Activated T-helper 17 cell treated with anti-CD3 and anti-CD28 coated beads, Interleukin-2, amount 50 U/mL, for 72 hours (primary cell): ENCODE measurements at regions not wholly inside any gene's neighbourhood (a gene's known extent, or its start where the extent isn't known, plus 50 kb on each side); places are given as distances from the start of the nearest gene placed in this dataset.

Source experiments
- ATAC-seq: fragments of 150-1000 bp; cut with Tn5 transposase; replicated peaks from 2 replicates; pipeline ENCODE4 v1.10.0; 2021; ENCODE audit warnings: mild to moderate bottlenecking, moderate library complexity
- H3K27ac Mint-ChIP-seq: one replicate; pipeline ENCODE4 v1.8.0; 2022; ENCODE audit warnings: mixed read lengths
- H3K27me3 Mint-ChIP-seq: one replicate; pipeline ENCODE4 v1.8.0; 2022; ENCODE audit warnings: mixed read lengths
- H3K36me3 Mint-ChIP-seq: one replicate; pipeline ENCODE4 v1.8.0; 2022; ENCODE audit warnings: low read depth, mild to moderate bottlenecking, mixed read lengths
- H3K4me1 Mint-ChIP-seq: one replicate; pipeline ENCODE4 v1.8.0; 2022; ENCODE audit warnings: mixed read lengths
- H3K4me3 Mint-ChIP-seq: one replicate; pipeline ENCODE4 v1.8.0; 2022; ENCODE audit warnings: mild to moderate bottlenecking, mixed read lengths
- H3K9me3 Mint-ChIP-seq: one replicate; pipeline ENCODE4 v1.8.0; 2022; ENCODE audit warnings: mixed read lengths

DNA sequence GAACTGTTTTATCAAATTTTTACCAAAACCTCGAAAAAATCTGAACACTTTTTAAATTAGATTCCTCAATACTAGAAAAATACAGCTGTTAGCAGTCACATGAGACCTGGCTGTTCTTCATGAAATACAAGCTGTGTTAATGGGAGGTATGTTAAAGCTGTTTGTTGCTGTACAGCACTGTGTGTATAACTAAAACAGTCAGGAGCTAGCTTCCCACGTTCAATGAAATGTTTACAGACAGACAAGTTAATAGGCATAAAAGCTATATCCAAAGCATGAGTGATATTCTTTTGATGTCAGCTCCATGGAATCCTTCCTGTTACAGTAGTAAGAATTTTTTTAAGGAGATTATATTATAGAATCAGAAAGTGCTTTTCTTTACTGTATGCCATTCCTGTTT lies 223.2 kb upstream of the FOXD3 start:
- no peaks in the 10 kb centered on the region for H3K9me3 Mint-ChIP-seq
- H3K36me3 Mint-ChIP-seq: no peaks in the 10 kb centered on the region
- no peak overlapping the region for H3K4me3 Mint-ChIP-seq
- no peak for ATAC-seq
- H3K27me3 Mint-ChIP-seq: peaks cover 26% of the 10 kb centered on the region
- H3K4me1 Mint-ChIP-seq: no peaks in the 10 kb centered on the region
- H3K27ac Mint-ChIP-seq: no peak overlapping the region

DNA sequence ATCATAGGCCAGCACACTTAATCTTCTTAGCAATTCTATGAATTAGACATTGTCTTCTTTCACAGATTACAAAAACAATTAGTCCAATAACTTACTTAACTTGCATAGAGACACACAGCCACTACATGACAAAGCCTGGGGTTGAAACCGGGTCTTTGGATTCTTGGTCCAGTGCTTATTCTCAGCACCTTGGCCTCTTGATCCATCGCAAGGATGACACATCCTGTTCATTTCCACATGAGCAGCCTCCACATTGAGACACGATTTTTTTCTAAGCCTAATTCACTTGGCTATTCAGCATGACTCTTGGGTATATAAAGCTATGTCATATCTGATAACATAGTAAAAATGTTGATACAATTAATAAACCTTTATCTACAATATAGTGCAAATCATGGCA lies 221.0 kb upstream of the FOXD3 start:
- Mint-ChIP-seq H3K27ac (no peak overlapping the region), H3K4me3 (no peak overlapping the region), H3K27me3 (peaks cover 18% of the 10 kb centered on the region), H3K9me3 (no peaks in the 10 kb centered on the region), H3K36me3 (no peaks in the 10 kb centered on the region), H3K4me1 (no peaks in the 10 kb centered on the region)
- ATAC-seq: no peak

DNA sequence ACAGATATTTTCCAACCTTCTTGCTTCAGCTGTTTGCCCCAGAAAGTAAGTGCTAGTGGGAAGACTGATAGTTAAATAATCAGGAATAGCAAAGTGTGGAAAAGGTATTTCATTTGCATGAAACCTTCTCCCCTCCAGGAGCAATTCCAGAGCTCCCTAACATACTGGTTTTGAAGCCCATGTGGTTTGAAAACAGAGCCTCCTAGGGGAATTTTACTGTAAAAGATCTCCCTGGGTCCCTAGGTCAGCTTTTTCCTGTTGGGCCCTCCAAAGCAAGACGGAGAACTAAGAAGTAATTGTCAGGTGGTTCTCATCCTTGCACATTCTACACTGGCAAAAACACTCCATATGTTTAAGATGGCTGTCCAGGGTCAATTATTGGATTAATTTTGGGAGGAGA lies 218.7 kb upstream of the FOXD3 start:
- Mint-ChIP-seq H3K27ac (no peak overlapping the region), H3K4me1 (no peaks in the 10 kb centered on the region), H3K27me3 (peaks cover 9% of the 10 kb centered on the region), H3K9me3 (no peaks in the 10 kb centered on the region), H3K36me3 (no peaks in the 10 kb centered on the region), H3K4me3 (no peak overlapping the region)
- ATAC-seq: no peak

DNA sequence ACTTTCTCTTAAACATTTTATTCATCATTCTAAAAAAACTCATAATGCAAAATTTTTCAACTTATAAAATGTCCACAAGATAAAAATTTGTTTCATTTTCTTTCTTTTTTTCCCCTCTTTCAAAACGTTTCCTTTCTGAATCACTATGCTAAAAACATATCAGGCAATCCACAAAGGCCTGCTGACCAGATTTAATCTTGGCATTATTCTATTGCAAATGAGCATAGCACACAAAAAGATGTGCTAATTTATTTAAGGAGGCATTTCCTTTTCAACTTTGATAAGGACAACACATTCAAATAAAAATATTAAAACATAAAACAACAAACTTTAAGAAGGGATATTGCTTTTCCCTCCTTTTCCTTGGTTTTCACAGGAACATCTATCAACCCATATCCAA lies 215.3 kb upstream of the FOXD3 start:
- no peaks in the 10 kb centered on the region for H3K36me3 Mint-ChIP-seq
- H3K4me3 Mint-ChIP-seq: no peak overlapping the region
- H3K9me3 Mint-ChIP-seq: no peaks in the 10 kb centered on the region
- no peak overlapping the region for H3K27ac Mint-ChIP-seq
- H3K4me1 Mint-ChIP-seq: no peaks in the 10 kb centered on the region
- H3K27me3 Mint-ChIP-seq: peaks cover 18% of the 10 kb centered on the region
- ATAC-seq: no peak

DNA sequence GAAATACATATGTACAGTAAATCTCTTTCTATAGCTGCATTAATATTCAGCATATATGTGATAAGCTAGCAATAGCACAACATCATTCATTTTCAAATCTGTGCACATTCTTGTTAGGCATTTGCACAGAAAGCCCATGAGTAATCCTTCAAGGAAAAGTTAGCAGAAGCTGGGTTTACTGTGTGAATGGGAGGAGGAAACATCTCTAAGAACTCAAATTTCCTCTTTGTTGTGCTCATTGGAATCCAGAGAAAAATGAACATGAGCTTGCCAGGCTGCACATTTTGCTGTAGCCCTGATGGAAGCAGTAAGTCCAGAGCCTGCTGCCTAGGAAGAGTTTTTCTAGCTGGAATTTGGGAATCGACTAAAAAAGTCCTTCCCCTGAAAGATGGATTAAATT lies 214.2 kb upstream of the FOXD3 start:
- Mint-ChIP-seq H3K27ac (no peak overlapping the region), H3K9me3 (no peaks in the 10 kb centered on the region), H3K4me3 (no peak overlapping the region), H3K36me3 (no peaks in the 10 kb centered on the region), H3K4me1 (no peaks in the 10 kb centered on the region), H3K27me3 (peaks cover 19% of the 10 kb centered on the region)
- ATAC-seq: no peak

DNA sequence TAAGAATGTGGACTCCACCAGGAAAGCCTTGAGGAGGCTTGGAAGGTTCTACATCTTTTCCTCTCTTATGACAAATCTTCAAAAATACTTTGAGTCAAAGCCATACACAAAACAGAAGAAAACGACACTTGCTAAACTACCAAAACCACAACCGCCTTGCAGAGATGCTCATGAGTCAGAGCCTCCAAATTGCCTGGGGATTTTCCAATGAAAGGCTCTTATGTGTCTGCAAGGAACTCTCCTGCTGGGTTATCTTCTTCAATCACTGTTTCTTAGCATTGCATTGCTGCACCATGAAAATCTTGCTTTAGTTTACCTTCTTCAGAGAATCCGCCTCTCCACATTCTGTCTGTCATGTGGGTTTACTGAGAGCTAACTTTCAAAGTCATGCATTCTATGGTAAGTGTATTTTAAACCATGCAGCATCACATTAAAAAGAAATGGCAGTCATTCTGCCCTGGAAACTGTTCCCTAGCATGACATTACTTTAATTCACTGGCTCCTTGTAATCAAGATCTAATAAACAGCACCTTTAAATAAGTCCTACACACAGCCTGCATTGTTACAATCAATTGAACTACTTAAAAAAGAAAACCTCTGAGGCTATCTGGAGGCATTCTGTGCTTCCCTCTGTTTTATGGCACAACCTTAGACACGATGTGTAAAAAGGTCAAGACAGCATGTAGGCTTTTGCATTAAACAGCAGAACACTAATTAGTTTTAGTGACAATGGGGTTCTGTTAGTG lies 210.0 kb upstream of the FOXD3 start:
- H3K36me3 Mint-ChIP-seq: no peaks in the 10 kb centered on the region
- H3K9me3 Mint-ChIP-seq: no peaks in the 10 kb centered on the region
- no peak overlapping the region for H3K27ac Mint-ChIP-seq
- H3K4me1 Mint-ChIP-seq: no peaks in the 10 kb centered on the region
- H3K27me3 Mint-ChIP-seq: peaks cover 16% of the 10 kb centered on the region
- no peak overlapping the region for H3K4me3 Mint-ChIP-seq
- ATAC-seq: peak; percentile 63

DNA sequence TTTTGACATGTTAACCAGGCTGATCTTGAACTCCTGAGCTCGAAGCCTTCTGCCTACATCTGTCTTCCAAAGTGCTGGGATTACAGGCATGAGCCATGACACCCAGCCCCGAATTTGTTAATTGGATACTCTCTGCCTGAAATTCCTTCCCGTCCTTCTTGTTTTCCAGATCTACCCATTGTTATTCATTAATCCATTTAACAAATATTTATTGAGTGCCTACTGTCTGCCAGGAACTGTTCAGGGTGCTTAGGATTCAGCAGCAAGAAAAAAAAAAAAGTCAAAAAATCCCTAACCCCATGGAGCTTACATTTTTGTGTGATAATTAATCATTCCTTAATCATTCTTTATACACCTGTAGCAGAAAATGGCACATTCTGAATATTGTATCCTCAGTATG lies 206.8 kb upstream of the FOXD3 start:
- H3K27ac Mint-ChIP-seq: no peak overlapping the region
- no peak overlapping the region for H3K4me3 Mint-ChIP-seq
- no peak for ATAC-seq
- H3K27me3 Mint-ChIP-seq: peaks cover 14% of the 10 kb centered on the region
- H3K9me3 Mint-ChIP-seq: no peaks in the 10 kb centered on the region
- no peaks in the 10 kb centered on the region for H3K36me3 Mint-ChIP-seq
- no peaks in the 10 kb centered on the region for H3K4me1 Mint-ChIP-seq

DNA sequence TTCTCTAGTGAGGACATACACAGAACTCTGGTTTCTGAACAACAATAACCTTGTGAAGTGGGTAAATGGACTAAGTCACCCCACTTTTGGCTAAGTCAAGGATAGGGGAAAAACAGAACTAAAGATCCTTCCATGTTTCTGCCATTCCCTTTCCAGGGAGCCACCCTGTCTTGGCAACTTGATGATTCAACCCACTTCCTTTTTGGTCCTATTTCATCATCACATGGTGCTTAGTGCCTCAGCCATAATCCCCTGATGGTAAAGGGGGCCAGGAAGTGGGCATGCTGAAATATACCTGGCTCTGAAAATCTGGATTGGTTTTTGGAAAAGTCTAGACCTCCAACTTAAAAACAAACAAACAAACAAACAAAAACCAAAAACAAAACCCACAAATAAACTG lies 206.4 kb upstream of the FOXD3 start:
- Mint-ChIP-seq H3K36me3 (no peaks in the 10 kb centered on the region), H3K27ac (no peak overlapping the region), H3K4me3 (no peak overlapping the region)

DNA sequence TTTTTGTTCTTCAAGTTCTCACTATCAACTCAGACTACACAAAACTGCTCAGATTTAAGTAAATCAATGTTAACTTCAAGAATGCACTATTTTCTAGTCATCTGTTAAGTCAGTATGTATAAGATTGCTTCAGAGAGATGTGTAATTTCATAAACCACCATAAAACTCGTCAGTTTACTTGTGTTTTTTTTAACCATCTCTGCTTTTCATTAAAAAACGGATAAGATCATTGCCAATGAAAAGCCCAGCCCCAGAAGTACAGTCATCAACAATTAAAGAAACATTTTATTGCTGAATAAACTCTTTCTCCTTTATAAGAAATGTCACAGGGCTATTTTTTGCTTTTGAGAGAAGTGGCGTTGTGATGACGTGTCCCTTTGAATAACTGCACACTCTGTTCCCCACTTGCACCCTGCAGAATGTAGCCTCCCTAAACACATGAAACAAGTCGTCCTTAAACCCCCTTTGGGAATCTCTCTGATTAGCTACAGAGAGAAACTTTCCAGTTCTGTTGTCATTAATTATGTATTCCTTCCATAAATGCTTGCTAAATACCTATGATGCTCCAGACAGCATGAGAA lies 202.7 kb upstream of the FOXD3 start:
- Mint-ChIP-seq H3K4me1 (peaks cover 4% of the 10 kb centered on the region), H3K27me3 (peaks cover 14% of the 10 kb centered on the region), H3K9me3 (no peaks in the 10 kb centered on the region), H3K36me3 (no peaks in the 10 kb centered on the region), H3K4me3 (no peak overlapping the region), H3K27ac (no peak overlapping the region)
- no peak for ATAC-seq

More for the DNA sequence above, 206.4 kb upstream of the FOXD3 start:
- no peak for ATAC-seq
- Mint-ChIP-seq H3K27me3 (peaks cover 13% of the 10 kb centered on the region), H3K4me1 (no peaks in the 10 kb centered on the region), H3K9me3 (no peaks in the 10 kb centered on the region)

DNA sequence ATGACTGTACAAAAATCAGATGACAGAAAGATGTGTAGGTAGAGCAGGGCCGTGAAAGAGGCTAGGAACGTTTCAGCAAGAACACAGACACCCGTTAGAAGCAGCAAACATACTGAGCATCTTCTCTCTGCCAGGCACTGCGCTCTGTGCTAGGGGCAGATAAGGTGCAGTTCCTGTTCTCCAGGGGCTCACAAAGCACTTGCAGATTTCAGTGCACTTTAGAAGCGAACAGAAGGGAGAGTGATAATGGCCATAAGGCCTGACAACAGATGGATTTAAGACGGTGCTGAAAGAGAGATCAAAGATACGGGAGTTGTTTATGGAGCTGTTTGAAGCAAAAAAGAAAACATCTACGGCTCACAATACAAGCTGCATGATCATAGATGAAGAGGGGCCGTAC lies 200.3 kb upstream of the FOXD3 start:
- Mint-ChIP-seq H3K27ac (no peak overlapping the region), H3K4me3 (no peak overlapping the region), H3K27me3 (peaks cover 16% of the 10 kb centered on the region), H3K36me3 (no peaks in the 10 kb centered on the region), H3K4me1 (peaks cover 4% of the 10 kb centered on the region), H3K9me3 (no peaks in the 10 kb centered on the region)
- ATAC-seq: no peak

DNA sequence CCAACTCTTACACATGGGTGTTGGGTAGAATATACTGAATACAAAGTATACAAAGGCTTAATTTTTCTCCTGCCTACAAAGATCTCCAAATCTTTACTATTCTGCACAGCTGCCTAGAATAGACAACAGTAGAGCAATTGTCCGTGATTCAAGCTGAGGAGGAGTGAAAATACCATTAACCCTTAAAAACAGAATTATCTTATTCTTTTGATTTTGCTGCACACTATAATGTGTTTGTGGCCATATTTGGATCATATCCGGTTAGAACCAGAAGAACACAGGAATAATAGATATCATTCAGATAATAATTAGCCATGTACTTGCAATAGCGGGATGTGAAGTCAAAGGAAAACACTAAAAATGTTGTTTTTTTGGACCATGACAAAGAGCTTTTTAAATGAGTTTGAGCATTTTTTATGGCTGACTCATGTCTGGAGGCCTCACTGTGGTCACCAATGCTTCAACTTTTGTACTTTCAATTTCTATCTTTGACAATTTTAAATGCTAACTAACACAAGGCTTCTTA lies 197.6 kb upstream of the FOXD3 start:
- Mint-ChIP-seq H3K4me1 (peaks cover 4% of the 10 kb centered on the region), H3K4me3 (no peak overlapping the region), H3K27ac (no peak overlapping the region), H3K9me3 (no peaks in the 10 kb centered on the region), H3K27me3 (peaks cover 21% of the 10 kb centered on the region), H3K36me3 (no peaks in the 10 kb centered on the region)
- ATAC-seq: no peak

DNA sequence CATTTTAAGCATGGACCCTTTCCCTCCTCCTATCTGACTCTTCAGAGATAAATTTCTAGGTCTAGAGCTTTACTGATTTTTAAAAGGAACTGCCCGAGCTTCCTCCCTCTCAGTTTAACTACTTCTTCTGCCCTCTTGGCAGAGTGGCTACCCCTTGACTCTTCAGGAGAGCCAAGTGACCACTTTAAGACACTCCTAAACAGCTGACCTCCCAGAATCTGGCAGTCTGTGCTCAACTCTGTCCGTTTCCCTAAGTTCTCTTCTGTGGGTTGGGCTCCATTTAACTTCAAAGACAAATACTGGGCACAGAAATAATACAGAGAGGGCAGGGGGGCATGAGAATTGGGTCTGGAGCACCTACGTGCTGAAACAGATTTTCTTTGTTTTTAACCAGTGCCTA lies 196.3 kb upstream of the FOXD3 start:
- no peaks in the 10 kb centered on the region for H3K36me3 Mint-ChIP-seq
- no peak overlapping the region for H3K27ac Mint-ChIP-seq

DNA sequence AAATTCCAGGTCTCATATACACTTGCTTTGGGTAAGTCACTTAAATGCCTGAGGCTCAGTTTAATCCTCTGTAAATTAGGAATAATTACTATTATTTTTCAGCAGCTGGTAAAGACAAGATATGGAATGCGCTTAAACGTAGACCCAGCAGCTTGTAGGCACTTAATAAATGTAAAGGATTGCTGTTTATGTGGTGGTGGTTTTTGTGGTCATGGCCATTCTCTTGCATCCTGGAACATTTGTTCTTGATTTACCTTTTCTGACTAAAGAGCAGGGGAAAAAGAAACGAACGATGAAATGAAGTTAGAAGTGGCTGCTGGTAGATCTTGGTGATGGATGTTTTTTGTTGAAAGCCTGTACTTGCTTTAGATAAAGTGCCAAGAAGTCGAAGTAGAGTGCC lies 195.0 kb upstream of the FOXD3 start:
- no peaks in the 10 kb centered on the region for H3K9me3 Mint-ChIP-seq
- H3K4me3 Mint-ChIP-seq: no peak overlapping the region
- no peak overlapping the region for H3K27ac Mint-ChIP-seq
- H3K4me1 Mint-ChIP-seq: no peaks in the 10 kb centered on the region
- ATAC-seq: no peak
- H3K27me3 Mint-ChIP-seq: peaks cover 15% of the 10 kb centered on the region
- no peaks in the 10 kb centered on the region for H3K36me3 Mint-ChIP-seq

More for the DNA sequence above, 196.3 kb upstream of the FOXD3 start:
- no peak for ATAC-seq
- H3K27me3 Mint-ChIP-seq: peaks cover 19% of the 10 kb centered on the region
- no peak overlapping the region for H3K4me3 Mint-ChIP-seq
- peaks cover 4% of the 10 kb centered on the region for H3K4me1 Mint-ChIP-seq
- no peaks in the 10 kb centered on the region for H3K9me3 Mint-ChIP-seq

DNA sequence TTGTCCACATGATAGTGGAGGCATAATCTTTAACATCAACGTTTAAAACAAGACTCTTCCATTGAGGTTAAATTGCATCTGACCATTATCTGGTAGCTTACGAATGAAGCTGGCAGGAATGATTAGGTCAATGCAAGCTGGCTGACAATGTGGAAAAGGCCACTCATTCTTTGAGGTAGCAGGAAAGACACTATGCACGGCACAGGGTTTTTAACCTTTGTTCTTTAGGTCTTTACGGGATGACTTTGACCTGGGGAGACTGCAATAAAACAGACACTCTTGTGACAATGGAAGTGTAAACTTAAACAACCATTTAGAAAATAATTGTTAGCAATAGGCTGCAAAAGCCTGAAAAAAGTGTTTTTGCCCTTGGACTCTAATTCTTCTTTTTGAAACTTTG lies 193.8 kb upstream of the FOXD3 start:
- Mint-ChIP-seq H3K4me1 (no peaks in the 10 kb centered on the region), H3K9me3 (no peaks in the 10 kb centered on the region), H3K27me3 (peaks cover 17% of the 10 kb centered on the region), H3K27ac (no peak overlapping the region), H3K36me3 (no peaks in the 10 kb centered on the region), H3K4me3 (no peak overlapping the region)
- ATAC-seq: no peak

DNA sequence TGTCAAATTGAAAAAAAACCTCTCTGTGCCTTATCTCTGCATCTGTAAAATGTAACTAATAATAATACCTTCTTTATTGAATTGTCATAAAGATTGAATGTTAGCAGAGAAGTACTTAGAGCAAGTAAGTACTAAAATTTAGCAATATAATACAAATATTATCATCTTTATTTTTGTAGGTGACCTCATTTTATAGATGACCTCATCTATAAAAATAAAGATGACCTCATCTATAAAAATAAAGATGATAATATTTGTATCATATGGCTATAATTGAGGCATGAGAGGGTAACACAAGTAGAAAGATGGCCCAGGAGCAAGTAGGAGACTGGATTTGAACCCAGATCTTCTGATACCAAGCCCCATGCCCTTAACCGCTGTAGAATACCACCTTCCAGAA lies 193.2 kb upstream of the FOXD3 start:
- Mint-ChIP-seq H3K4me1 (no peaks in the 10 kb centered on the region), H3K27ac (no peak overlapping the region), H3K27me3 (peaks cover 17% of the 10 kb centered on the region), H3K36me3 (no peaks in the 10 kb centered on the region), H3K4me3 (no peak overlapping the region), H3K9me3 (no peaks in the 10 kb centered on the region)
- ATAC-seq: no peak
